RWPE1 (cell line): ENCODE measurements at regions not wholly inside any gene's neighbourhood (a gene's known extent, or its start where the extent isn't known, plus 50 kb on each side); places are given as distances from the start of the nearest gene placed in this dataset.
"Not testable (repeated sequence)": the region's sequence is repeated elsewhere in the genome, so short reads cannot be mapped to it uniquely, and the experiment has no call there.

Experiments used
- CTCF ChIA-PET: fragments of 350-600 bp; sonication (Branson Sonifier 250); formaldehyde crosslinking; extraction: SDS; loops from one replicate; lab custom pipeline; 2021; lab: Yijun Ruan, JAX
- POLR2A ChIA-PET: fragments of 400-600 bp; formaldehyde crosslinking; extraction: SDS; loops from one replicate; lab custom pipeline; 2020; ENCODE audit warnings: antibody characterized with exemption; ENCODE audit not compliant: low non-redundant PET; lab: Yijun Ruan, JAX
- DNase-seq: peaks from one replicate; pipeline ENCODE4 v3.0.0; 2012; ENCODE audit warnings: low spot score
- H3K27ac ChIP-seq: fragments of 450-650 bp; 2 replicates; pipeline ENCODE4 v1.5.1; 2017
- CTCF ChIP-seq: fragments of 450-650 bp; conservative IDR thresholded peaks from 2 replicates; pipeline ENCODE4 v1.5.1; 2017; ENCODE audit warnings: low read depth, mild to moderate bottlenecking

GRCh38 chr3:174362556-174362955 is 496.6 kb upstream of the NAALADL2 start:
- H3K27ac ChIP-seq, result no peak overlapping the region
- CTCF ChIA-PET, result interaction anchor here (0.6 to 0.8 kb wide), 2 partner anchors 12 to 213 kb away, joined by 3 to 5 read pairs; no protein-coding TSS in a partner anchor
- POLR2A ChIA-PET, result no interaction called here
- no peak for TF ChIP-seq CTCF
- no peak for DNase-seq

- CTCF ChIA-PET, result interaction anchor here (0.6 kb wide), 1 partner anchor 214 kb away, joined by 5 read pairs; no protein-coding TSS in a partner anchor
- no peak for DNase-seq
- POLR2A ChIA-PET, result no interaction called here
- H3K27ac ChIP-seq, result no peak overlapping the region
- no peak for TF ChIP-seq CTCF
Measured at GRCh38 chr3:174363256-174363655, 495.9 kb upstream of the NAALADL2 start.

GRCh38 chr3:174365796-174366195 is 493.3 kb upstream of the NAALADL2 start:
- H3K27ac ChIP-seq, result no peak overlapping the region
- POLR2A ChIA-PET, result no interaction called here
- no peak for TF ChIP-seq CTCF
- CTCF ChIA-PET, result no interaction called here
- DNase-seq, result no peak

- CTCF ChIA-PET, DNase-seq, H3K27ac ChIP-seq, POLR2A ChIA-PET: not testable (repeated sequence)
Measured at GRCh38 chr3:174366904-174367303, 492.2 kb upstream of the NAALADL2 start.

GRCh38 chr3:174376346-174376745 is 482.8 kb upstream of the NAALADL2 start:
- no peak for DNase-seq
- no peak overlapping the region for H3K27ac ChIP-seq
- no peak for TF ChIP-seq CTCF
- ChIA-PET POLR2A (no interaction called here), CTCF (interaction anchor here (0.6 kb wide), 1 partner anchor 785 kb away, joined by 3 read pairs; no protein-coding TSS in a partner anchor)

- no peak overlapping the region for H3K27ac ChIP-seq
- CTCF ChIA-PET, result interaction anchor here (0.6 kb wide), 1 partner anchor 784 kb away, joined by 3 read pairs; no protein-coding TSS in a partner anchor
- no peak for DNase-seq
- no peak for TF ChIP-seq CTCF
- POLR2A ChIA-PET, result no interaction called here
Measured at GRCh38 chr3:174377096-174377495, 482.0 kb upstream of the NAALADL2 start.

- POLR2A ChIA-PET, result no interaction called here
- TF ChIP-seq CTCF, result no peak
- H3K27ac ChIP-seq, result no peak overlapping the region
- CTCF ChIA-PET, result no interaction called here
- no peak for DNase-seq
Measured at GRCh38 chr3:174377684-174378083, 481.4 kb upstream of the NAALADL2 start.
